ENCODE measurements at regions not wholly inside any gene's neighbourhood (a gene's known extent, or its start where the extent isn't known, plus 50 kb on each side); places are given as distances from the start of the nearest gene placed in this dataset.
"Not testable (repeated sequence)": the region's sequence is repeated elsewhere in the genome, so short reads cannot be mapped to it uniquely, and the experiment has no call there.

GRCh38 chr6:50301307-50301706 is 251.6 kb upstream of the DEFB112 start:
- DNase-seq (ENCODE audit: low spot score) = no peak
- intact Hi-C loops (cut with DNase I) = no loop called here

- DNase-seq (ENCODE audit: low spot score) = no peak
- intact Hi-C loops (cut with DNase I) = no loop called here
These were observed 255.9 kb upstream of the DEFB112 start for GRCh38 chr6:50305660-50306059.

- intact Hi-C loops (cut with DNase I) = no loop called here
- DNase-seq (ENCODE audit: low spot score) = no peak
These were observed 268.8 kb upstream of the DEFB112 start for GRCh38 chr6:50318536-50318935.

- intact Hi-C loops (cut with DNase I) = no loop called here
These were observed 280.6 kb upstream of the DEFB112 start for GRCh38 chr6:50330347-50330746.

GRCh38 chr6:50330963-50331362 is 281.2 kb upstream of the DEFB112 start:
- intact Hi-C loops (cut with DNase I) = no loop called here
- DNase-seq (ENCODE audit: low spot score) = no peak

More at GRCh38 chr6:50330347-50330746, 280.6 kb upstream of the DEFB112 start:
- no peak for DNase-seq (ENCODE audit: low spot score)

- intact Hi-C loops (cut with DNase I) = no loop called here
- DNase-seq (ENCODE audit: low spot score) = no peak
These were observed 284.0 kb upstream of the DEFB112 start for GRCh38 chr6:50333696-50334095.

- intact Hi-C loops (cut with DNase I) = no loop called here
These were observed 287.9 kb upstream of the DEFB112 start for GRCh38 chr6:50337532-50338122.

GRCh38 chr6:50353603-50354002 is 303.9 kb upstream of the DEFB112 start:
- intact Hi-C loops (cut with DNase I) = loop anchor here in 1 of 2 donors (5.0 kb wide), 1 partner anchor 434 kb away; no protein-coding TSS in a partner anchor
- no peak for DNase-seq (ENCODE audit: low spot score)

More at GRCh38 chr6:50337532-50338122, 287.9 kb upstream of the DEFB112 start:
- no peak for DNase-seq (ENCODE audit: low spot score)

- intact Hi-C loops (cut with DNase I) = no loop called here
- no peak for DNase-seq (ENCODE audit: low spot score)
These were observed 308.4 kb upstream of the DEFB112 start for GRCh38 chr6:50358113-50358512.

- no peak for DNase-seq (ENCODE audit: low spot score)
- intact Hi-C loops (cut with DNase I) = no loop called here
These were observed 312.1 kb upstream of the DEFB112 start for GRCh38 chr6:50361641-50362331.

GRCh38 chr6:50362706-50363105 is 313.0 kb upstream of the DEFB112 start:
- no peak for DNase-seq (ENCODE audit: low spot score)
- intact Hi-C loops (cut with DNase I) = no loop called here

- intact Hi-C loops (cut with DNase I) = no loop called here
- DNase-seq (ENCODE audit: low spot score) = no peak
These were observed 320.3 kb upstream of the DEFB112 start for GRCh38 chr6:50369996-50370395.

GRCh38 chr6:50380406-50381098 is 330.8 kb upstream of the DEFB112 start:
- no peak for DNase-seq (ENCODE audit: low spot score)
- intact Hi-C loops (cut with DNase I) = no loop called here

- intact Hi-C loops (cut with DNase I) = no loop called here
- DNase-seq (ENCODE audit: low spot score) = no peak
These were observed 331.3 kb upstream of the DEFB112 start for GRCh38 chr6:50381099-50381415.

GRCh38 chr6:50390416-50390815 is 322.9 kb upstream of the TFAP2D start:
- intact Hi-C loops (cut with DNase I) = no loop called here
- no peak for DNase-seq (ENCODE audit: low spot score)

- DNase-seq (ENCODE audit: low spot score); intact Hi-C loops (cut with DNase I): not testable (repeated sequence)
These were observed 319.2 kb upstream of the TFAP2D start for GRCh38 chr6:50394139-50394538.

- intact Hi-C loops (cut with DNase I) = no loop called here
- no peak for DNase-seq (ENCODE audit: low spot score)
These were observed 308.7 kb upstream of the TFAP2D start for GRCh38 chr6:50404643-50405042.

- no peak for DNase-seq (ENCODE audit: low spot score)
- intact Hi-C loops (cut with DNase I) = no loop called here
These were observed 302.7 kb upstream of the TFAP2D start for GRCh38 chr6:50410579-50410978.

- intact Hi-C loops (cut with DNase I); DNase-seq (ENCODE audit: low spot score): not testable (repeated sequence)
These were observed 292.3 kb upstream of the TFAP2D start for GRCh38 chr6:50421041-50421440.

GRCh38 chr6:50427267-50427666 is 286.1 kb upstream of the TFAP2D start:
- DNase-seq (ENCODE audit: low spot score) = no peak
- intact Hi-C loops (cut with DNase I) = no loop called here

GRCh38 chr6:50437901-50438300 is 275.4 kb upstream of the TFAP2D start:
- DNase-seq (ENCODE audit: low spot score) = no peak
- intact Hi-C loops (cut with DNase I) = no loop called here
